ENCODE measurements at regions not wholly inside any gene's neighbourhood (a gene's known extent, or its start where the extent isn't known, plus 50 kb on each side); places are given as distances from the start of the nearest gene placed in this dataset.

- no peaks in the 10 kb centered on the region for H3K4me1 ChIP-seq (ENCODE audit: insufficient read depth, low read length)
- BruUV-seq (replicated peaks): no TSS peak
- no peaks in the 10 kb centered on the region for H3K27me3 ChIP-seq (ENCODE audit: low read length)
- DNase-seq: no peak
- no peak overlapping the region for H3K4me2 ChIP-seq (ENCODE audit: low read length)
- H3K9ac ChIP-seq (ENCODE audit: low read length): no peak overlapping the region
- no peak for TF ChIP-seq EZH2phosphoT487 (IDR thresholded peaks at IDR 0.05; ENCODE audit: borderline replicate concordance, low read length)
- CTCF ChIA-PET: no interaction called here
- no peaks in the 10 kb centered on the region; the same call in 1 of the 2 replicates for H3K9me3 ChIP-seq (ENCODE audit: low read length)
- POLR2A ChIA-PET (ENCODE audit: unreplicated experiment): no interaction called here
- intact Hi-C loops (cut with micrococcal nuclease): no loop called here
- H3F3A ChIP-seq (ENCODE audit: low read length, unreplicated experiment): no peaks in the 10 kb centered on the region
- ATAC-seq: no peak
- H3K27ac ChIP-seq (ENCODE audit: low read length): no peak overlapping the region
- no peaks in the 10 kb centered on the region for H3K36me3 ChIP-seq (ENCODE audit: low read depth, low read length)
- no peaks in the 10 kb centered on the region for H3K79me2 ChIP-seq (ENCODE audit: low read length)
- no peak overlapping the region for H3K4me3 ChIP-seq (ENCODE audit: low read length)
- H4K20me1 ChIP-seq (ENCODE audit: low read length): no peaks in the 10 kb centered on the region
- no peak overlapping the region for H2AFZ ChIP-seq (ENCODE audit: low read length)
- H3K9me2 ChIP-seq (replicated peaks; ENCODE audit: low read length): no peaks in the 10 kb centered on the region
These were observed 493.2 kb upstream of the ERCC4 start for GRCh38 chr16:13426736-13427135.

- BruUV-seq (replicated peaks): no TSS peak
- ATAC-seq: no peak
- Histone ChIP-seq H3K9ac (ENCODE audit: low read length) (no peak overlapping the region), H3K27ac (ENCODE audit: low read length) (no peak overlapping the region), H3F3A (ENCODE audit: low read length, unreplicated experiment) (no peaks in the 10 kb centered on the region), H3K27me3 (ENCODE audit: low read length) (no peaks in the 10 kb centered on the region), H4K20me1 (ENCODE audit: low read length) (no peaks in the 10 kb centered on the region), H3K9me3 (ENCODE audit: low read length) (no peaks in the 10 kb centered on the region; the same call in 1 of the 2 replicates), H3K4me1 (ENCODE audit: insufficient read depth, low read length) (no peaks in the 10 kb centered on the region), H3K79me2 (ENCODE audit: low read length) (no peaks in the 10 kb centered on the region), H2AFZ (ENCODE audit: low read length) (no peak overlapping the region), H3K4me3 (ENCODE audit: low read length) (no peak overlapping the region), H3K4me2 (ENCODE audit: low read length) (no peak overlapping the region), H3K36me3 (ENCODE audit: low read depth, low read length) (no peaks in the 10 kb centered on the region), H3K9me2 (replicated peaks; ENCODE audit: low read length) (no peaks in the 10 kb centered on the region)
- no peak for DNase-seq
- intact Hi-C loops (cut with micrococcal nuclease): no loop called here
- ChIA-PET POLR2A (ENCODE audit: unreplicated experiment) (interaction anchor here (0.6 kb wide), 1 partner anchor 474 kb away, joined by 6 read pairs; no protein-coding TSS in a partner anchor), CTCF (no interaction called here)
- TF ChIP-seq EZH2 (IDR thresholded peaks at IDR 0.05; ENCODE audit: low read length, unreplicated experiment) (no peak), EZH2phosphoT487 (IDR thresholded peaks at IDR 0.05; ENCODE audit: borderline replicate concordance, low read length) (no peak)
- TF ChIP-seq, protein P1, sequence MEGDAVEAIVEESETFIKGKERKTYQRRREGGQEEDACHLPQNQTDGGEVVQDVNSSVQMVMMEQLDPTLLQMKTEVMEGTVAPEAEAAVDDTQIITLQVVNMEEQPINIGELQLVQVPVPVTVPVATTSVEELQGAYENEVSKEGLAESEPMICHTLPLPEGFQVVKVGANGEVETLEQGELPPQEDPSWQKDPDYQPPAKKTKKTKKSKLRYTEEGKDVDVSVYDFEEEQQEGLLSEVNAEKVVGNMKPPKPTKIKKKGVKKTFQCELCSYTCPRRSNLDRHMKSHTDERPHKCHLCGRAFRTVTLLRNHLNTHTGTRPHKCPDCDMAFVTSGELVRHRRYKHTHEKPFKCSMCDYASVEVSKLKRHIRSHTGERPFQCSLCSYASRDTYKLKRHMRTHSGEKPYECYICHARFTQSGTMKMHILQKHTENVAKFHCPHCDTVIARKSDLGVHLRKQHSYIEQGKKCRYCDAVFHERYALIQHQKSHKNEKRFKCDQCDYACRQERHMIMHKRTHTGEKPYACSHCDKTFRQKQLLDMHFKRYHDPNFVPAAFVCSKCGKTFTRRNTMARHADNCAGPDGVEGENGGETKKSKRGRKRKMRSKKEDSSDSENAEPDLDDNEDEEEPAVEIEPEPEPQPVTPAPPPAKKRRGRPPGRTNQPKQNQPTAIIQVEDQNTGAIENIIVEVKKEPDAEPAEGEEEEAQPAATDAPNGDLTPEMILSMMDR (conservative IDR thresholded peaks at IDR 0.05; ENCODE audit: low read depth, low read length): no peak
These were observed 492.0 kb upstream of the ERCC4 start for GRCh38 chr16:13427943-13428342.

DNA sequence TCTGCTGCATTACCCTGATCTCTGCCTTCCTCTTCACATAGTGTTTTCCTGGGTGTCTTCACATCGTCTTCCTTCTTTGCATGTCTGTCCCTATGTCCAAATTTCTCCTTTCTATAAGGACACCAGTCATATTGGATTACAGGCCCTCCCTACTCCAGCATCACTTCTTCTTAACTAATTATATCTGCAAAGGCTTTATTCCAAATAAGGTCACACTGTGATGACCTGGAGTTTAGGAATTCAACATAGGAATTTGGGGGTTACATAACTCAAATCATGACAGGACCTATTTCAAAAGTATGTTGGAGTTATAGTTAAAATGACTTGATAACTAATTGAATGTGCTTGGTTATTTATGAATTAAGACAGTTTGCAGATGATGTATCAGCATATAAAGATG is 490.5 kb upstream of the ERCC4 start:
- TF ChIP-seq, protein P1 (conservative IDR thresholded peaks at IDR 0.05; ENCODE audit: low read depth, low read length): no peak
- TF ChIP-seq EZH2phosphoT487 (IDR thresholded peaks at IDR 0.05; ENCODE audit: borderline replicate concordance, low read length) (no peak), EZH2 (IDR thresholded peaks at IDR 0.05; ENCODE audit: low read length, unreplicated experiment) (no peak)
- Histone ChIP-seq H3K27ac (ENCODE audit: low read length) (no peak overlapping the region), H3K36me3 (ENCODE audit: low read depth, low read length) (no peaks in the 10 kb centered on the region), H3K9me3 (ENCODE audit: low read length) (no peaks in the 10 kb centered on the region; the same call in 1 of the 2 replicates), H3K4me1 (ENCODE audit: insufficient read depth, low read length) (no peaks in the 10 kb centered on the region), H3F3A (ENCODE audit: low read length, unreplicated experiment) (no peaks in the 10 kb centered on the region), H2AFZ (ENCODE audit: low read length) (no peak overlapping the region), H3K9me2 (replicated peaks; ENCODE audit: low read length) (no peaks in the 10 kb centered on the region), H4K20me1 (ENCODE audit: low read length) (no peaks in the 10 kb centered on the region), H3K79me2 (ENCODE audit: low read length) (no peaks in the 10 kb centered on the region), H3K9ac (ENCODE audit: low read length) (no peak overlapping the region), H3K27me3 (ENCODE audit: low read length) (no peaks in the 10 kb centered on the region), H3K4me3 (ENCODE audit: low read length) (no peak overlapping the region), H3K4me2 (ENCODE audit: low read length) (no peak overlapping the region)
- DNase-seq: no peak
- intact Hi-C loops (cut with micrococcal nuclease): no loop called here
- no peak for ATAC-seq
- BruUV-seq (replicated peaks): no TSS peak
- POLR2A ChIA-PET (ENCODE audit: unreplicated experiment): no interaction called here
- CTCF ChIA-PET: no interaction called here

Measured in PC-3 (cell line).